NCI-H1092 (cell line): ENCODE measurements at regions not wholly inside any gene's neighbourhood (a gene's known extent, or its start where the extent isn't known, plus 50 kb on each side); places are given as distances from the start of the nearest gene placed in this dataset.

Experiments
- DNase-seq: peaks from one replicate; lab custom pipeline; 2025; lab: John Stamatoyannopoulos, UW

DNA sequence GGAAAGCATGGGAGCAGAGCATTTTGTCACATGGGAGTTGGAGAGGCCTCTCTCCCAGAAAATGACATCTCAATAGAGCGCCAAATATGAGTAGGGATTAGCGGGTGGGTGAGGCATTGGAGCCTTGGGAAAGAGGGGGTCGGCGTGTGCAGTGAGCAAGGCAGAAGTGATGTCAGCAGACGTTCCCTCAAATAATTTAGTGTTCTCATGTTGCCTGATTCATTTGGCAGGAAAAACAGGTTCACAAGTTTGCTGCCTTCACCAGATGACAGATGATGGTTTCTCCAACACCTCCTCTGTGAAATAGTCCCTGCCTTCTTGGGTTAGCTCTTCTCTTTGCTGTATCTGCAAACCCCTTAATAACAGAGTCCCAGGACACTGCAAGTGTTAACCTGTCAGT lies 118.5 kb upstream of the ARHGAP20 start:
- no peak for DNase-seq

DNA sequence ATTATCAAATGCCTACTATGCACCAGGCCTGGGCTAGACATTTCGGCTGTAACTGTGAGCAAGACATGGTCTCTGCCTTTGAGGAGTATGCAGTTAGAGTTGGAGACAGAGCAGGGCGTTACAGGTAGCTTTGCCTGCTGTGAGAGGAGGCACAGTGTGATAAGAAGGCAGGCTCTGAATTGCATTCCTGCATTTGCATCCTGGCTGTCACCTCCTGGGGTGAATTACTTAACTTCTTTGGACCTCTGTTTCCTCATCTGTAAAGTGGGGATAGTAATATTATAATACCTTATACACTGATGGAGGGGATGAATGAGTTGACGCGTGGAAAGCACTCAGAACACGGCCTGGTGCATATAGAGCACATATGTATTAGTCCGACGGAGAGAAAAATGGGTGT lies 118.1 kb upstream of the ARHGAP20 start:
- DNase-seq: no peak

DNA sequence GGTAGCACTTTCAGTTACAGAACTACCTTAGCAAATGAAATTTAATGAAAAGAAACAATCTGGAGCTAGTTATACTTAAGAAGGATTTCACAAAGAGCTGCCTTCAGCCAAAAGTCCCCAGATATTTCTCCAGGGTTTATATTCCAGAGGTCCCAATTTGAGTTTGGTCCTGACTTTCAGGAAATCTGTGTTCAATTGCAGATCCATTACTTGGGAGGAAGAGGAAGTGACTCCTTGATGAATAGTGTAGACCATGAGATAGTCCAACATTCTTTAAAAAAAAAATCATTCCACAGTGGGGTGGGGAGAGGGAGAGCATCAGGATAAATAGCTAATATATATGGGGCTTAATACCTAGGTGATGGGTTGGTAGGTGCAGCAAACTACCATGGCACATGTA lies 117.6 kb upstream of the ARHGAP20 start:
- DNase-seq: no peak

DNA sequence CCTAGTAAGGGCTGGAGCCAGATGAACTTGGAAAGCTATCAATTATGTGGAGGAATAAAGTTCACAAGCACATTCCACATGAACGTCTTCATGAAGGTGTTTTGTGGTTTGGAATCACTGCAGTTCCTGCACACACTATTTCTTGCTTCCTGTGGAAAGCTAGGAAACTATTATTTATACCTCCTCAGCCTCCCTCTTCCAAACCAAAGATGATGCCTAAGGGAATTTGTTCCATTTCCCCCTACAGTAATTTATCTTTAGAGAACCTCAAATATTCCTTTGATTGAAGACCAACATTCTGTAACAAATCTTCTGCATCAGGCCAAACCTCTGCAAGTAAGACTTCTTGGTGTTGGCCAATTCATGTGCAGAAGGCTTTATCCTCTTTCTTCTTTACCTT lies 115.8 kb upstream of the ARHGAP20 start:
- no peak for DNase-seq

DNA sequence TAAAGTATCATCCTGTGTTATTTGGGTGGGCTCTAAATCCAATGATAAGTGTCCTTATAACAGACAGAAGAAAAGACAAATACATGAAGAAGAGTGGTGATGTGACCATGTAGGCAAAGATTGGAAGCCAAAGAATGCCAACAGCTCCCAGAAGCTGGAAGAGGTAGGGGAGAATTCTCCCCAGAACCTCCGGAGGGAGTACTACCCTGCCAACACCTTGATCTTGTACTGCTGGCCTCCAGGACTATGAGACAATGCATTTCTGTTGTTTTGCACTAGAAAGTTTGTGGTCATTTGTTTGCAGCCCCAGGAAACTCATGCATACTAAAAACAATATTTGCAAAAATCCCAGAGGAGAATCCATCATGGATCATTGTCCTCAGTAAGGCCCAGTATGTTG lies 115.0 kb upstream of the ARHGAP20 start:
- DNase-seq: no peak

- no peak for DNase-seq
These were observed 112.8 kb upstream of the ARHGAP20 start for GRCh38 chr11:110824912-110825620.

DNA sequence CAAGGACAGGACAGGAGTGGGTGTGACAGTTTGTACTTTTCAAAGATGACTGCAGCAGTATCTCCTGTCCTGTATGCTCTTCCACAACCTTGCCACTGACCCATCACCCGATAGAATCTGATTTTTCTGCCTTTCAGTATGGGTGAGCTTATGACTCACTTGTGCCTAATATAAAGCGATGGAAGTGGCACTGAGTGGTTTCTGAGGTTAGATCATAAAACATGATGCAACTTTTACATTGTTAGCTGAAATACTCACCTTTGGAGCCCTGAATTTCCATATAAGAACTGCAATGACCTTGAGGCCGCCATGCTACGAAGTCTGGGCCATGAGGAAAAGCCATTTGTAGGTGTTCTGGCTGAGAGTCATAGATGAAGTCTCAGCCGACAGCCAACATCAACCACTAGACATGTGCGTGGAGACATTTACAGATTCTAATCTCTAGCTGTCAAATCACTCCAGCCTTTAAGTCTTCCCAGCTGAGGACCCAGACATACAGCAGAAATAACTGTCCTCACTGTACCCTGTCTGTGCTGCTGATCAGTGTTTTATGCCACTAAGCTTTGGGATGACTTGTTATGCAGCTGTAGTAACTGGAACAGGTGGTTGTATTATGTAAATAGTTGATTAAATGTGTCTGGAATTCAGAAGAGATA lies 105.9 kb upstream of the ARHGAP20 start:
- no peak for DNase-seq

- no peak for DNase-seq
These were observed 100.0 kb upstream of the ARHGAP20 start for GRCh38 chr11:110812086-110812733.

GRCh38 chr11:110809417-110810199 lies 97.4 kb upstream of the ARHGAP20 start:
- DNase-seq: no peak

DNA sequence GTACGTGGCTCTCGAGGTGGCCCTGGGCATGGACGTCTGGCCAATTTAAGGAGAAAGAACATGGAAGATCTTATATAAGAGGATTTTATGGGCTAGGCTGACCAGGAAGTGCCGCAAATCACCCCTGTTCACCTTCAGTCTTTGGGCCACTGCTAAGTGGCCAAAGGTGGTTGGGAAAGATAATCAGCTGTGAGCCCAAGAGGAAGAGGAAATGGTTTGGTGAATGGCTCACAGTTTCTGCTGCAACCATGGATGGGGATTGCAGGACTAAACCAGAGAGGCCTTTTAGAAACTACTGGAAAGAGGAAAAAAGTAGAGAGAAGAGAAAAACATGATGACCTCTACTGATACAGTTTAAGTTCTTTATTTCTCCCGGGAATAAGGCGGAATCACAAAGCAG lies 96.0 kb upstream of the ARHGAP20 start:
- DNase-seq: no peak

GRCh38 chr11:110807801-110808200 lies 95.6 kb upstream of the ARHGAP20 start:
- no peak for DNase-seq

DNA sequence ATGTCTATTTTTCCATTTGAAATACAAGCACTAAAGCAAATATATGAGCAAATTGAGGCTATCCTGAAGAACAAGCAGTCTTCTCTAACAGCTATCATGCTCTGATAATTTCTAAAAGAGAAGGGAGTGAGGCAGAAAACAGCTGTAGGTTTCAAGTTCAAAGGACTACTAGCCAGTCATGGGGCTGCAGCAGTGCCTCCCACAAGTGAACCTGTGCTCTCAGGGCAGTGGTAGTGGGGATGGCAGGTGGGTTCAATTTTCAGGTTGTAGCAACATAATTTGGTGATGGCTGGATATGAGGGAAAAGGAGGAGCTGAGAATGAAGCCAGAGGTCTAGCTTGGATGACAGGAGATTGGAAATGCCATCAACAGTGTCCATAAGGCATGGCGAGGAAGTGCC lies 93.5 kb upstream of the ARHGAP20 start:
- DNase-seq: no peak

DNA sequence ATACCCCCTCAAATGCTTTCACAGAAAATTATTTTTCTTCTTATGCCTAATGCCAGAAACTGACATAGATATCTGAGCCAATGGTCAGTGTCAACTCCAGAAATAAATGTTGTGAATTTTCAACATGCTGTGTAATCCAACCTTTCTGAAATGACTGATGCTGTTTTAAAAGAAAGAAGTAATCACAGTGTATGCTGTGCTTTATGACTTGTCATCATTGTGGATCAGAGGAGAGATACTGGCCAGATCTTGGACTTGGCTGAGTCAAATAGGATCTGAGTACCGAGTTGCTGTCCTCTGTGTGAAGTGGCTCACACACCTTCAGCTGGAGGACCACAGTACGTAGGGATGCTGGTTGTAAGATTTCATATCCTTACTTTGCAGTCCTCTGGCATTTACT lies 89.9 kb upstream of the ARHGAP20 start:
- no peak for DNase-seq

DNA sequence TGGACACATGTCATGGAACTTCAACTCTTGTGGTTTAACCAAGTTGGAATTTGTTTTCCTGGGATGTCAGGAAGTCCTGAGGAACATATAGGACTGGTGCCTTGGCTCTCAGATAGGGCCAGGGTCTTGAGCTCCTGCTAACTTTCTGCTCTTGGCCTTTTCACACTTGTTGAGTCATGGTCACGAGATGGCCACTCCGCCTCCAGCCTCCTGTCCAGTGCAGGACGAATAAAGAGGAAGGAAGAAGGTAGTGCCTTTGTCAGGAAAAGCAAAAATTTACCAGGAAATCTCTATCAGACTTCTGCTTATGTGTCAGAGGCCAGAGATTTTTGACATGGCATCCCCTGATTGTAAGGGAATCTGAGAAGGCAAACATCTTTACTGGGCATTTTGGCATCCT lies 89.1 kb upstream of the ARHGAP20 start:
- no peak for DNase-seq

- DNase-seq: no peak
These were observed 86.1 kb upstream of the ARHGAP20 start for GRCh38 chr11:110798201-110798900.

DNA sequence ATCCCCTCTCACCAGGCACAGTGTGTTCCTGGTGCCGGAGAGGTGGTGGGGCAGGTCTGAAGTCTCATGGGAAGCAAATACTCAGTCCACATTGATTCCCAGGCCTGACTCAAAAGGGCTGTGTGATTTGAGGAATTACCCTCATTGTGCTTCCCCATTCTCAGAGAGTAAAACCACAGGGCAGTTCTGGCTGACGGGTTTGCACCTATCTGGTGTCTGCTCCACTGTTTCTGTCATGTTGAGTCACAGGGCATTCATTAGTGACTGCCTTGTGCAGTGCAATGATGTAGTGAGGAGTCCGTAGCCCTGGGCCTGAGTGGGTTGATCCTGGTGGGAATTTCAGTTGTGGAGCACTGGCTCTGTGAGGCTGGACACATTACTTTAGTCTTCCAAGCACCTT lies 85.2 kb upstream of the ARHGAP20 start:
- no peak for DNase-seq

DNA sequence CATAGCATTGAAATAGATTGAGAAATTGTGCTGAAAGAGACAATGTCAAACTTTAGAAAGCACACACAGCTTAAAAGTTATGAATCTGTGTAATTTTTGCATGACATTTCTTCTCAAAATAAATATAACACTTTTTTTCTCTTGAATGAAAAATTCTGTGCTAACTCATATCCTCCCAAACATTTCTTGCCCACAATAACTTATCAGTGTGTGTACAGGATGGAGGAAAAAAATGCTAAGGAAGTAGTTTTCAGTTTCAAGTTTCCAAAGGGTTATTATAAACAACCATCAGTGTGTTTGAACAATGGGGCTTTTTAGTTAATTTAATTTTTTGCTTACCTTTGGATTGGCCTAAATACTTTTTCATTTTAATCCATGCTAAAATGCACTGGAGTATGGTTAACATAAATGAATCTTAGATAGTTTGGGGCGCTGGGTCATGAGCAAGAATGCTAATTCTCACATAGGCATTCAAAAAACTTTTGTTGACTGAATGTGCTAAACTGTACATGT lies 82.9 kb upstream of the ARHGAP20 start:
- no peak for DNase-seq

DNA sequence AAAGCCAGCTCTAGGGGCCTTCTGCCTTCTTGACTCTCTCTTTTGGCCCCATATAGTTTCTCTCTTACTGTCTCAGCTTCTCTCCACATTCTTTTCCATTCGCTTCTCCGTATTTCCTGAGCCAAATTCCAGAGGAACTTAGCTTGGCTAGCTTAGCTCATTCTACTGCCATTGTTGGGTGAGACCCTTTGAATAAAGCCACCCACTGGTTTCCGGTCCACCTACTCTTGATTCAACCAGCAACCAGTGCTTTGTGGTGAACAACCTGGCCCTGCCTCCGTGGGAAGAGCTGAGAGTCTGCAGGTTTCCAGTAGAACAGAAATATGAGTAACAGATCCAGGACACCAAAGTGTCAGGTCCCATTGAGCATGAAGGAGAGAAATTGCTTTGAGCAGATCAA lies 81.3 kb upstream of the ARHGAP20 start:
- DNase-seq: no peak

DNA sequence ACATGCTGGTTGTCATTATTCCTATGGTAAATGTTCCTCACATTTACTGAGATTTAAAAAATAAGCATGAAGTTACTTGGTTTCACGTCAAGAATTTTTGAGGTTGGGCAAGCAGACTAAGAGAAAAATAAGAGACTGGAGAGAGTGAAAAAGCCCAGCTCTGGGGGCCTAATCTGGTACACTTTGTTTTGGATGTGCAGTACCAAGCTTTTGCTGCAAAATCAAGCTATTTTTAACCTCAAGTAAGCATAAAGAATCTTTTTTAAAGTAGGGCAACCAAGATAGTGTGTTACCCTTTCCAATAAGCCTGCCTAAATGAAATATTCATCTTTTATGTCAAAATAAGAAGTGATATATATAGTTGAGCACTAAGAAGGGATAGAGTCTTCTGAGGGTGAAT lies 79.4 kb upstream of the ARHGAP20 start:
- DNase-seq: no peak

DNA sequence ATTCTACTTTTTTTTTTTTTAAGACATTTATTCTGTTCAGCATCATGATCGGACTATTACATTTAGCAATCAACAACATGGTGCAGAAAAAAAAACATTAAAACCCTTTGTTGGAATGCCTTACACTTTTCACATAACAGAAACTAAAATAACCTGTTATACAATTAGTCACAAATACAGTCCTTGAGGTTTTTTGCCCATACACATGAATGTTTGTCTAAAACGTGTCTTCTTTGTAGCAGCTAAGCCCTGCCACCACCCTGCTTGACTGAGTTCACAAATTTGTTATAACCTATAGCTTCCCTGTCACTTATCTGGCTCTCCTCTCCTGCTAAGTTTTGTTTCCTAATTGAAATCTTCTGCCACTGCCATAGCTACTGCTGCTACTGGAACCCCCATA lies 75.4 kb upstream of the ARHGAP20 start:
- no peak for DNase-seq

DNA sequence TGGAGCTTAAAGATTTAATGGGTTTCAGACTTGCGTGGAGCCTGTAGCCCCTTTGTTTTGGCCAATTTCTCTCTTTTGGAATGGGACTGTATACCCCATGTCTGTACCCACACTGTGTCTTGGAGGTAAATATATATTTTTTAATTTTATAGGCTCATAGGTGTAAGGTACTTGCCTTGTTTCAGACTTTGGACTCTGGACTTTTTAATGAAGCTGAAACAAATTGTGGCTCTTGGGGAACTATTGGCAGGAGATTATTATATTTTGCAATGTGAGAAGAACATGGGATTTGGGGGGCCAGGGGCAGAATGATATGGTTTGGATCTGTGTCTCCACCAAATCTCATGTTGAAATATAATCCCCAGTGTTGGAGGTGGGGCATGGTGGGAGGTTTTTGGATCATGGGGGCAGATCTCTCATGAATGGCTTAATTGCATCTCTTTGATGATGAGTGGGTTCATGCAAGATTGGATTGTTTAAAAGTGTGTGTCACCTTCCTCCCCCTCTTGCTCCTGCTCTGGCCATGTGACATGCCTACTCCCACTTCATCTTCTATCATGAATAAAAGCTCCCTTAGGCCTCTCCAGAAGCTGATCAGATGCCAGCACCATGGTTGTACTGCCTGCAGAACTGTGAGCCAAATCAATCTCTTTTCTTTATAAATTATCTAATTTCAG lies 74.1 kb upstream of the ARHGAP20 start:
- DNase-seq: no peak
